ENCODE measurements at regions not wholly inside any gene's neighbourhood (a gene's known extent, or its start where the extent isn't known, plus 50 kb on each side); places are given as distances from the start of the nearest gene placed in this dataset.

GRCh38 chr4:84249521-84249920 lies 249.6 kb downstream of the NKX6-1 start:
- Histone ChIP-seq H3K79me1 (ENCODE audit: low read depth in 1 of 2, low read length in 2 of 2) (no peaks in the 10 kb centered on the region), H2AK5ac (ENCODE audit: low read depth, low read length) (no peak overlapping the region), H3K9me1 (ENCODE audit: insufficient read depth, low read length) (no peaks in the 10 kb centered on the region), H2AK9ac (replicated peaks; ENCODE audit: low read depth, low read length, poor library complexity) (no peak overlapping the region), H3K9me3 (ENCODE audit: control insufficient read depth, insufficient read depth, low read length) (no peaks in the 10 kb centered on the region), H3K27ac (ENCODE audit: insufficient read depth, low read length) (no peak overlapping the region), H3K27me3 (ENCODE audit: control insufficient read depth, insufficient read depth, low read length) (no peaks in the 10 kb centered on the region), H4K8ac (ENCODE audit: low read depth in 2 of 2, low read length in 2 of 2) (no peak overlapping the region), H3K4me3 (ENCODE audit: insufficient read depth, low read depth, low read length) (no peak overlapping the region), H4K20me1 (ENCODE audit: insufficient read depth, low read length) (no peaks in the 10 kb centered on the region), H3K18ac (ENCODE audit: low read depth, low read length) (no peak overlapping the region), H3K4ac (ENCODE audit: low read depth, low read length) (no peak overlapping the region), H2AFZ (replicated peaks; ENCODE audit: low read length, poor library complexity) (no peak overlapping the region), H2BK20ac (ENCODE audit: low read depth, low read length) (no peak overlapping the region), H2BK15ac (ENCODE audit: low read depth, low read length) (no peak overlapping the region), H3K4me2 (ENCODE audit: low read depth, low read length) (no peak overlapping the region), H3K23ac (ENCODE audit: low read depth, low read length) (no peak overlapping the region), H2BK5ac (ENCODE audit: low read depth, low read length, poor library complexity, severe bottlenecking) (no peak overlapping the region), H2BK120ac (ENCODE audit: low read depth, low read length) (no peak overlapping the region), H4K91ac (ENCODE audit: insufficient read depth, low read depth, low read length) (no peak overlapping the region), H4K5ac (ENCODE audit: low read depth, low read length) (no peak overlapping the region), H3K36me3 (ENCODE audit: control insufficient read depth, insufficient read depth, low read length) (no peaks in the 10 kb centered on the region), H3K14ac (replicated peaks; ENCODE audit: low read depth, low read length) (no peak overlapping the region), H3K56ac (ENCODE audit: extremely low read depth, insufficient read depth, low read length) (no peak overlapping the region), H3K9ac (ENCODE audit: low read depth, low read length) (no peak overlapping the region), H3K4me1 (ENCODE audit: control insufficient read depth, insufficient read depth, low read length) (no peaks in the 10 kb centered on the region)
- in situ Hi-C loops (cut with MboI; ENCODE audit: low sequenced_read_pairs) (no loop called here), intact Hi-C loops (cut with micrococcal nuclease) (no loop called here), dilution Hi-C loops (cut with HindIII; ENCODE audit: low sequenced_read_pairs, unreplicated experiment) (no loop called here)
- WGBS, 2 experiments (ENCODE audit: extremely low coverage in 2 of 2, insufficient read length in 1 of 2) = 17% methylated on average over 1 of the region's 2 CpGs; no CpG with 5 or more reads in 1 of the 2 experiments
- no TSS peak for BruUV-seq (replicated peaks)
- ChIA-PET POLR2A (ENCODE audit: unreplicated experiment) (no interaction called here), CTCF (interaction anchor here (1.0 kb wide), 1 partner anchor 21 kb away, joined by 4 read pairs; no protein-coding TSS in a partner anchor)
- DNase-seq (no peak), ATAC-seq (ENCODE audit: low read depth) (no peak)
- TF ChIP-seq MAFK (IDR thresholded peaks at IDR 0.05; ENCODE audit: low read depth, low read length) = no peak
- no peak for TF ChIP-seq CTCF (conservative IDR thresholded peaks at IDR 0.05; ENCODE audit: low read depth, low read length)
- no peak for TF ChIP-seq RCOR1 (IDR thresholded peaks at IDR 0.05; ENCODE audit: insufficient replicate concordance, low read length)
- TF ChIP-seq NFE2L2 (IDR thresholded peaks at IDR 0.05; ENCODE audit: low read depth, low read length) = no peak
- no peak for TF ChIP-seq MAZ (IDR thresholded peaks at IDR 0.05; ENCODE audit: borderline replicate concordance, low read depth, low read length)
- no peak for TF ChIP-seq USF2 (IDR thresholded peaks at IDR 0.05; ENCODE audit: low read depth, low read length)
- no peak for TF ChIP-seq CHD1 (IDR thresholded peaks at IDR 0.05; ENCODE audit: low read depth, low read length)
- TF ChIP-seq BHLHE40 (IDR thresholded peaks at IDR 0.05; ENCODE audit: low read depth, low read length) = no peak

All from IMR-90 (cell line).